LoVo (cell line): ENCODE measurements at regions not wholly inside any gene's neighbourhood (a gene's known extent, or its start where the extent isn't known, plus 50 kb on each side); places are given as distances from the start of the nearest gene placed in this dataset.
A peak's percentile ranks its signal among the peaks of the same experiment; 100 is the strongest.
"Not testable (repeated sequence)": the region's sequence is repeated elsewhere in the genome, so short reads cannot be mapped to it uniquely, and the experiment has no call there.

Source experiments
- DNase-seq: peaks from one replicate; pipeline ENCODE4 v3.0.0-alpha.2; 2016; ENCODE audit warnings: low spot score

DNA sequence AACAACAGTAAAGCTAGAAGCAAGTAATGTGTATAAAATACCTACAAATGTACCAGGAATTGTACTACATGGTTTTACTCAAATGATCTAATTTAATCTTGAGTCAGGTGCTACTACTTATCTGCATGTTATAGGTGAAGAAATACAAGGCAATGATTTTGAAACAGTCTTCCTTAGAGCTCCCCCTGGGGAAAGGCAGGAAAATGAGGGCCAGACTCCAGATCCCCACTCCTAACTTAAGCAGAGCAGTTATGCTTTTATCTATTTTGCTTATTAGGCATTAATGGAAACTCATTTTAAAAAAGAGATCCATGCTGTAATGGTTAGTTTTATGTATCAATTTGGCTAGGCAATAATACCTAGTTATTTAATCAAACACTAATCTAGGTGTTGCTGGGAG is 109.3 kb upstream of the CPSF6 start:
- no peak for DNase-seq

DNA sequence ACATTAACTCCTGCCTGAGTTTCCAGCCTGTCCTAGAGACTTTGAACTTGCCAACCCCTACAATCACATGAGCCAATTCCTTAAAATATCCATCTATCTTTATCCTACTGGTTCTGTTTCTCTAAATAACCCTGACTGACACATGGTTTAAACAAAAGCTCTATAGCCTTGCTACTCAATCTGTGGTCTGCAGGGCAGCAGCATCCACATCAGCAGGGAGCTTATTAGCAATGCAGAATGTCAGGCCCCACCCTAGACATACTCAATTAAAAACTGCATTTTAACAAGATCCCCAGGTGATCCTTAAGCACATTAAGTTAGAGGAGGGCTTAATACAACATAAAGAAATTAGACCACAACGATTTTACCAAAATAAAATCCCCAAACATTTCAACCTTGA is 108.3 kb upstream of the CPSF6 start:
- DNase-seq: no peak

DNA sequence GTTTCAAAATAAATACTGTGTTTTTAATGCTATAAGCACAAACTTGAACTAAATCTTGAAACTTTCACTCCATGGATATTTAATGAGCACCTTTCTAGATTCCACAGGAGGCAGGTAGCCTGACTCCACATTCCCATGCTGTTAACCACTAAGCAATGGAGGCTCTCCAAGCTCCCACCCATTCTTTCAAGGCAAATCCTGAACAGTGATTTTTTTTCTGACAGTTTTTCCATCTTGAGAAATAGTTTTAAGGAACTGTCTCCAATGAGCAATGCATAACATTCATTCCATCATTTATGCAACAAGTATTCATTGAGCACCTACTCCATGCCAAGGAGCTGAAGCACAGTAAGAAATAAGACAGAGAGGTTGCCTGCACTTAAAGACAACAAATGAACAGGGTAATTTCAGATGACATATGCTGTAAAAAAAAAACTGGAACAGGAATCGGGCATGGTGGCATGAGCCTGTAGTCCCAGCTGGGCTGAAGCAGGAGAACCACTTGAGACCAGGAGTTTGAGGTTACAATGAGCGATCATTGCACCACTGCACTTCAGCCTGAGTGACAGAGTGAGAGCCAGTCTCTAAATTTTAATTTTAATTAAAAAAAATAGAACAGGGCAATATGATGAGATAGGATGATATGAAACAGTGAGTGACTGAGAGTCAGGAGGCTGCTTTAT is 102.3 kb upstream of the CPSF6 start:
- DNase-seq: no peak

DNA sequence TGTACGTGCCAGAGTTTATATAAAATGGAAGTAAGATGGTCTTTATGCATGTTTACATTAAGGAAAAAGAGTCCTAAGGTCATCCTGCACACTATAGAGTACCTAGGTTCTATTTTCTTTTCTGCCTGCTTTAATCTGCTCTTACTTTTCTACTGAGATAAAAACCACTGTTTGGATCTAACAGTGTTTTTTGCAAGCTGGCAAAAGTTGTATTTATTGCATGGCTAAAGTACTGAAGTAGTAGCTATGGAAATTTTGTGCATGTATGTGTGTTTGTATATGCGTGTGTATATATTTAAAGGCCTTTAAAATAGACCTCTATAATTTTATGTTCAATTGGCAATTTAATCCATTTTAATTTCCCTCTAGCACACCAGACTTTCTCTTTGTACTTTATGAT is 98.3 kb upstream of the CPSF6 start:
- DNase-seq: no peak

DNA sequence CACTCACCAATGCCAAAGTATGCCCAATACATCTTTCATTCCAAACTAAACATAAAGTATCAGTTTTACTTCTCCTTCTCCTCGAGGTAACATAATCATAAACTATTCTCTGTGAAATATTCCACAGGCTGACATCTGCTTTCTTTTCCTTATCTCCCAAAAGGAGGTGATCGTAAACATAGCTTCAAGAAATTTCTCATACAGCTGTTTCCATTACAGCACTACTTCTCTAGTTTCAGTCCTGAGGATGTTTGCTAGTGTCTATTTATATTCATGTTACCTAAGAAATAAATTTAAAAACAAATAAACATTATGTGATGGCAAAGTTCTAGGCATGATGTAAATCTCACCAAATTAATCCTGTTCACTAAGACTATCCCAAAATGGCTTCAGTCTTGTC is 90.1 kb upstream of the CPSF6 start:
- no peak for DNase-seq

DNA sequence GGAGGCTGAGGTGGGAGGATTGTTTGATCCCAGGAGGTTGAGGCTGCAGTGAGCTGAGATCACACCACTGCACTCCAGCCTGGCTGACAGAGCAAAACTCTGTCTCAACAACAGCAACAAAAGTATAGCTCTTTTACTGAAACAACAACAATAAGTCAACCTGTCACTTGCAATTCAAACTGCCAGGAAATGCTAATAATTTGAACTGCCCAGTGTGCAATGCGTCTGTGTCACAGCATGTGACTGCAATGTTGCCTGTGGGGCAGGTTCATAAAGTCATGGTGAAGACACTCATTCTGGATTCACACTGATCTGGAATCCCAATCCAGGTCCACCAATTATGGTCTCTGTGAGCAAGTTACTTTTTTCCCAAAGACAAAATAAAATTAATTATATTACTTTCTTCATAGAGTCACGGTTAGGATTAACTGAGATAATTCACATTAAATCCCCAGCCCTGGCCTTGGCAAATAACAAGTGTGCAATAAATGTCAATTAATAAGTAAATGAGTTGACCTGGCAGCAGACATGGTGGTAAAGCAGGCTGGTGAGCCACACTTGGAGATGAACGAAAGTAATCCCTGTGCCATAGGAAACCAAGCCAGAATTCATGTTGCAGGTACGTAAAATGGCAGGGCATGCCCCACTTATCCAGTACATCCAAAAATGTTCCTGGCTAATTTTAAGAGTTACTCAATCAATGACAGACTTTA is 89.1 kb upstream of the CPSF6 start:
- DNase-seq: no peak

DNA sequence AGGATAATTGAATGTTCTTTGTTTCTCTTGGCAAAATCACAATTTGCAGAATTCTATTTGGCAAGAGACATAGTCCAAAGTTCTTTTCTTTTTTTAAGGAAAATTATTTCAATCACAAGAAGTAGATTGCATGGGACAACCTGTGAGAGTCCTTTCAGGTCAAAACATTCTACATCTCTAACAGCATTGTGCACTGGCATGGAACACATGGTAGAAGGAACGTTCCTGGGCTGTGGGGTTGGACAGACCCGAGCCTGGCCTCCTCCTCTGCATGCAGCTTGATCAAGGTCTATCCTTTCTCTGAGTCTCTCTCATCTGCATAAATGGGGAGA is 88.6 kb upstream of the CPSF6 start:
- no peak for DNase-seq

DNA sequence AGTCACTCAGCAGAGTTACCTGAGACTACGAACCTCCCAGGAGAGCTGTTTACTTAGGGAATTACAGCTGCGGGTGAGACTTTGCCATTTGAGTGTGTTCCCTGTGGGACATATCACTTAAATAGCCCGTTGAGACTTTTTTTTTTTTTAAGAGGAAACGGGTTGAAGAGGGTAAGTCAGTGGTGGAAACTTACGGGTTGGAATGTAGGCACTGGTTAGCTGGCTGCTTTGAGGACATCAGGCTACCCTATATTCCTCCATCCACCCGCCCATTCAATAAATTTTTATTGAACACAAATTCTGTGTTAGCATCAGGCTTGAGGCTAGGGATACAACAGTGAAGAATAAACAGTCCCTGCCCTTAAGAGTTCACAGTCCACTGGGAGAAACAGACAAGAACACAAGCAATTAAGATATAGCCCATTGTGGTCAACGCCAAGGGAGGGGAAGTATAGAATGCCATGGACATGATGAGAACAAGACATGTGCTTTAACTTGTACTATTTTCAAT is 88.1 kb upstream of the CPSF6 start:
- peak; percentile 66 for DNase-seq

DNA sequence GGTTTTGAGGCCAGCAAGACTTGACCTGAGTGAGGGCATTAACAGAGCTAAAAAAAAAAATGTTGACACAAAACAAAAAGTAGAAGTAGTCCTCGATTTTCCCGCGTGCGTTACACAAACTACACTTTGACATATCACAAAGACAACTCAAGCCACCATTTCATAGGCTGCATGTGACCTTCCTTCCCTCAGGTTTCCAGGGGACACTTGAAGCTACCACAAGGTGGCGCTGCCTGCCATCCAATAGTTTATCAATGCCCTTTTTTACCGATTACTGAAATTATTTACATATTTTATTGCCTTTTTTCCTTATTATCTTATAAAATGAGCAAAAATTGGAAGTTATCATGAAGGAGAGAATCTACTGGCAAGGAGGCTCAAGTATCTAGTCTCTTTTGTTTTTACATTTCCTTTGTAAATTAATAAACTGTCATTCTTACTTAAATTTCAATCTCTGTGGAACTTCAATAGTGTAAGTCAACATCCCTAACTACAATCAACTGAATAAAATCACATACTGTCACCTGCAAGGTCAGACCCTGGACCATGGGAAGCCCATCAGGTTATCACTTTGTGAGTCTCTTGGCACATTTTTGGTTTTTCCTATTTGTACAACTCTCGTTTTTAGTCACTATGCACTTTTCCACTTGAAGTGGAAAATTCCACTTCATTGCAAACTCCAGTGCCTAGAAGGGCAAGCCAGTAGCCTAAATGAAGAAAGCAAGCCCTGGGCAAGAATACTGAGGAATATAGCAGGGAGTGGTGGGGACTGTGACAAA is 84.6 kb upstream of the CPSF6 start:
- DNase-seq: peak; percentile 79

DNA sequence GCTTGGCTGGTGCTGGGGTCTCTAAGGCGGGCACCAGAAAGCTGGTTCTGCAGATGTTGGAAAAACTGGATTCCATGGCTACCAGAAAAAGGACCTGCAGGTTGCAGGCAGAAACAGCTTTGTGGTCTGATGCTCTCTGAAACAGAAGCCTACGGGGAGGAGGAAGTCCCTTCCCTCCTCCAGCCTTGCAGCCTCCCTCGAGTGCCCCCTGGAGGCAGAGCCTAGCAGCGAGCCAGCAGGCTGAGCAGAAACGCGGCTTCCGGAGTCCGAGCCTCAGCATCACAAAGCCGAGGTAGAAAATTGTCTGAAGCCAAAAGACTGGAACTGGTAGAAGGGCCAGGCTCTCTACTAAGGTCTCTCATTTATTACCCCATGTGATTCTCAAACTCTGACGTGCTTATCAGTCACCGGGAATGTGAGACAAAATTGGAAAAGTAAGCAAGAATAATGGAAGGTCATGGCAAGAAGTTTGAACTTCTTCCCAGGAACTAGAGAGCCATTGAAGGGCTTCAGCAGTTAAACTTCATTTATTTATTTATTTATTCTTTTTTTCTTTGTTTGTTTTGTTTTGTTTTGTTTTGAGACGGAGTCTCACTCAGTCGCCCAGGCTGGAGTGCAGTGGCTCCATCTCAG is 82.2 kb upstream of the CPSF6 start:
- peak; percentile 87 for DNase-seq

DNA sequence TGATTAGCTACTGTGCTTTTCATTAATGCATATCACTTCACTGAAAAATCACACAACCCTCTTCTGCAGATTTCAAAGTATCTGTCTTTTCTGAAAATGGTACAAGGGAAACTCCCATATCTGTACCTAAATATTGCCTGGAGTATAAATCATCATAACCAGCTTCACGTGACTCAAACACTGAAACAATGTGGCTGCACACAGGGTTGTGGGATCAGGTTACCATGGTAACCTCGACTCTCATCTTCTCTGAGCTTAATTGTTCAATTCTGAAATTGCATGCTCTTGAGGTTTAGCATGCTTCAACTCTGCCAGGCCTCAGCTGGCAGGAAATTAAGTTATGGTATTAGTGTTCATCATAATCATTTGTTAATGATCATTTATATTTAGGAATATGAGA is 77.5 kb upstream of the CPSF6 start:
- no peak for DNase-seq

DNA sequence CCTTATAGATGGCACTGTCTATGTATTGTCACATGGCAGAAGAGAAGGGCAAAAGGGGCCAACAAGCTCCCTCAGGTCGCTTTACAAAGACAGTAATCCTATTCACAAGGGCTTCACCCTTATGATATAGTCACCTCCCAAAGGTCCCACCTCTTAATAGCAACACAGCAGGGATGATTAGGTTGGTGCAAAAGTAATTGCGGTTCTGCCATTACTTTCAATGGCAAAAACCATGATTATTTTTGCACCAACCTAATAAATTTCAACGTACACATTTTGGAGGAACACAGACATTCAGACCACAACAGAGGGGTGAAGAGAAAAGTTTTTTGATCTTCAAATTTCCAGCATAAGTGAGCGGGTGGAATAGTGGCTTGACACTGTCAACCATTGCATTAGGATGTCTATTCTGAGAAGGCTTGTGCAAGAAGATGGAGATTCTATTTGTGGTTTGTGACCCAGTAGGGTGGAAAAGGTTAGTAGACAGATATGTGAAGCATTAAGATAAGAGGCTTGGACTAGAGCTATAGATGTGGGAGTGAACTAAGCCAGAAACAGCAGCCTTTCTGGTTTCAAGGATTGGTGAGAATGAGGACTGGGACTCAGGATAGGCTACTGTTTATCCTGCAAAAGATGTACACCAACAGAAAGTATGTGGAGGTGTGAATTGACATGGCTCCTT is 75.5 kb upstream of the CPSF6 start:
- DNase-seq: no peak

DNA sequence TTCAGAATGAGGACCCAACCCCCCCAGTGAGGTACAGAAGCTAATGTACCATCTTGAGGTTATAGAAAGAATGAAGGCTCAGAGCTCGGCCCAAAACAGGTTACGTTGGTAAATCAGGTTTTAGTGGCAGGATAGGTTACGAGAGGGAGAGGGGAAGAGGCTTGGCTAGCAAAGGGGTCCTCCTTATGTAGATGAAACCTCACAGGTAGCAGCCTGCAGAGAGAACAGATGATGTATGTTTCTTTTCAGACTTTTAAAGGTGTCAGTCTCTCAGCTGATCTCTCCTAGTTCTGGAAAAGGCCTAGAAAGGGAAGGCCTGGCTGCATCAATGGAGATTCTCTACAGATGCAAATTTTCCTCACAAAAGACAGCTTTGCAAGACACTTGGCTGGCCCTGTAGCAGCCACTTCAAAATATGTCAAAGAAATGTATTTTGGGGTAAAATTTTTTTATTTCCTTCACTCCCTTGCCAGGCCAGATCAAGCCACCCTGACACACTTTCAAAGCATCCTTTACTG is 71.7 kb upstream of the CPSF6 start:
- no peak for DNase-seq

DNA sequence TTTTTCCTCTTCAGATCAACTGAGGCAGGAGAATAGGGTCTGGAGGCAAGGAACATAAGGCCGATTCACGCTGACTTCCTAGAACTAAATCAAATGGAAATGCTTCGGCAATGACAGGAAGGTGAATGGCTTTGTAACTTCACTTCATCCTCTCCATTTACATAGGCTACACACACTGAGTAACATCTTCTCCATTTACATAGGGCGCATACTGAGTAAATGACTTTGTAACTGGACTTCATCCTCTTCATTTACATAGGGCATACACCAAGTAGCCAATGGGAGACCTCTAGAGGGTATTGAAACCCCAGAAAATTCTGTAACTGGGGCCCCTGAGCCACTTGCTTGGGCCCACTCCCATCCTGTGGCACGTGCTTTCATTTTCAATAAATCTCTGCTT is 71.0 kb upstream of the CPSF6 start:
- DNase-seq: no peak

DNA sequence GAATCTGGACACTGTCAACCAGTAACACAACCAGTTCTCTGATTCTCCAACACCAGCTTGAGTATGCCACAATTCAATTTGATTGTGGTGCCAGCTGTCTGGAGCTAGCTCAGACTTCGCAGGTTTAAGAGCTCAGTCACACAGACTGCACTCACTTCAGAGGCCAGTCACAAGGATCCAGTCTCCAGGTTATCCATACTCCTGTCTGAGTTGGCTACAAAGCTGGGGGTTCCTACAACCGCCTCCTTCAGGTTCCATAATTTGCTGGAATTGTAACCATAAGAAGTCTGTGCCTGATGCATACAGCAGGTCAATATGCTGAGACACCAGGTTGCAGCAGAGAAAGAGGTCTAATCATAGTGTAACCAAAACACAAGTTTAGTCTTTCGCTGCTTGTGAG is 70.5 kb upstream of the CPSF6 start:
- DNase-seq: no peak

DNA sequence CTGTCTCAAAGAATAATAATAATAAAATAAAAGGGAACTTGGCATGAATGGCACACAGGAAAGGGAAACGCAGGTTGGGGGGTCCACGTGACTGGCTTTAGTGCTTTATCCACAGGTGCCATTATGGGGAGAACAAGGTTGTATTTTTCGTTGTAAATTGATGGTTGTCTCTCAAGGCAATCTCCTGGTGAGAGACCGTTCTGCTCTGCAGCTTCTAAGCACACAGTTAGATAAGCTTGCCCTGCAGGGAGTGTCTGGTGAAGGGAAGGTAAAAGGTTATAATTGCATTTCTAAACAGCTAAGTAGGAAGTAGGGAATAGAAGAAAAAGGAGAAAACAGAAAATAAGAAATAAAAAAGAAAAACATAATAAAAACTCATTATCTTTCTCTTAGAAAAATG is 69.1 kb upstream of the CPSF6 start:
- DNase-seq: no peak

DNA sequence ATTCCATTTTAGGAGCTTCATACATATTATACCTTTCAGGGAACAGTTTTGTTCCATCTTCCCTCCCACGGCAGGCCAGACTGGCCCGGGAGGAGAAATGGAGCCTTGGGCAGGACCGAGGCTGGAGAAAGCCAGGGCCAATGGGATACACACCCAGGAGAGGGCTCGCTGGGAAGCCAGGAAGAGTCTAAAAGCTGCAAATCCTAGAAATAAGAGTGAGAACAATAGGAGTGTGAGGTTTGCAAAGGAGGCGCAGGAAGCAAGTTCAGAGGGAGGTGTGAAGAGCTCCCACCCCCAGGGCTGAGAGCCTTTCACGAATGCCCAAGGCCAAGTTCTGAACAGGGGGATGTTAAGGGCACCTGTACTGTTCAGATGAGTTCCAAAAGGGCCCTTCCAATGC is 67.5 kb upstream of the CPSF6 start:
- DNase-seq: no peak

DNA sequence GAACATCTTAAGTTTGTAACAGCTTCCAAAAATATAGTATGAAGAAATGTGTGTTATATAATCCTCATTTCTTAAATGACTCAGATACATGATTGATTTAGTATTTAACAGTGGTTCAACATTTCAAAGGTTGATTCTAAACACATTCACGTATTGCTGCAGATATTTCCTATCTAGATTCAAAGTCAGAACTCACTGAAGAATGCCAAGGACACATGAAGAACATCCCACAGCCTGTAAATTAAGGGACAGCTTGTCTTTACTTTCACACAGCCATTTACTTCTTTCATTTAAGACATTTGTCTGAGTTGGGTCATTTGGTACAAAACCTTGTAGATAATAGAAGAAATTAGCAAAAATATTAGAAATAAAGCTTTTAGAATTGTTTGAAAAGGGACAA is 66.9 kb upstream of the CPSF6 start:
- DNase-seq: no peak

DNA sequence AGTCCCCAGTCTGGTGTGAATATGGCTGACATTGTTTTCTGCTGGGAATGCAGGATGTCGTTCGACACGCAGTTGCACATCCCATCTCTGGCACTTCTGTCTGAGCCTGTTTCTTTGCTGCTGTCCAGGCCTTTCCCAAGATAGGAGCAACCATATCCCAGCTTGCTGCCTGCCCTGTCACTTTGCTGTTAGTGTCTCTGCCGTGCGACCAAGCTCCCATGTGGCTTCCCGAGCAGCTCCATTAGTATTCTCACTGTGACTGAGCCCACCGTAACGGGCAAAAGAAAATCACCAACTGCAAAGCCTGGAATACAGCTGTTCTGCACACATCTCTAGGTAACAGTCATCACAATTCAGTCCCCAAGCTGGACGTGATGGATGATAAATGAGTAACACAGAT is 66.0 kb upstream of the CPSF6 start:
- no peak for DNase-seq

DNA sequence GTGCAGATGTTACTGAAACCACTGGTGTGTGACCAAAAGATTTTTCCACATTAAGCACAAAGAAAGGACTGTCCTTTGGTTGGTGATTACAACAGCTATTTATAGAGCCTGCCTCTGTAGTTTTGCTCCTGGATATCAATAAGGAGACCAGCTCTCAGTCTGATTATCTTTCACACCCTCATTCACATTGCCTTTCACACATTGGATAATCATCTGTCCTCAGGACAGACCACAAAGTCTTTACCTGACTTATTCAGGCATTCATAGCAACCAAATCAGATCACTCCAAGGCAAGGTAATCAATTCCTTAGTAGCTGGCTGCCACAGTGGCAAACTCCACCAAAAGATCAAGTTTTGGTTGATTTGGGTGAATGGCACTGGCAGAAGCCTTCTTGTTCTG is 59.6 kb upstream of the CPSF6 start:
- DNase-seq: no peak

DNA sequence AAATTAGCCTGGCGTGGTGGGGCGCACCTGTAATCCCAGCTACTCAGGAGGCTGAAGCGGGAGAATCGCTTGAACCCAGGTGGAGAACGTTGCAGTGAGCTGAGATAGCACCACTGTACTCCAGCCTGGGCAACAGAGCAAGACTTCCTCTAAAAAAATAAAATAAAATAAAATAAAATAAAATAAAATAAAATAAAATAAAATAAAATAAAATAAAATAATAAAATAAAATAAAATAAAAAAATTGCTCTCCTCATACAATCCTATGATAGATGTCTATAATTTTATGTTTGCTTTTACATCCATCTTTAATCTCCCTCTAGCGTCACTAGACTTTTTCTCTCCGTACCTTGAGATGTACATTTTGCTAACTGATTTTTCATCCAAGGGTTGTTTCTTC is 51.8 kb upstream of the CPSF6 start:
- DNase-seq: not testable (repeated sequence)

DNA sequence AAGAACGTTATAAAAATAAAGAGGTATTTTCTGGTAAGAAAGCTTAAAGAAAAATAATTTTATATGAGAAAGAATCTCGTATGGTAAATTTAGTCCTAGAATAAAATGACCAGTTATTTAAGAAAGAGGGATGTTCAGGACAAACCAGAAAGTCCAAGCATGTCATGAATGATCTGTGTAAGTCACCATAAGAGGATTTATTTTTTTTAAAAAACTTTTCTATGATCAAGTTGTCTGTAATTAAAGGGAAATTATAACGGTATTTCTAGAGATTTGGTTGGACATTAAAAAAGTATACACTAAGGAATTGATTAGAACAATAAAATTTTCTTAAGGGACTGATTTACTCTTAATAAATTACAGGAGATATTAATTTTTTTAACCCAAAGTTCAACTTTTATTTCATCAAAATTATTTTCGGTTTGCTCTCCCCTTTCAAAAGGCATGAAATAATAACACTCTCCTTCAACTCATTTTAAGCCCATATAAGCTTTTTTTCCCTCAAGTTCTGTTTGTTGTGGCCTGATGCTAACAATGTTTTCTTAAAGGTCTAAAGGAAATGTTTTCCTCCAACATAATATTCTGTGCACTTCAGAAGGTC is 49.9 kb upstream of the CPSF6 start:
- DNase-seq: no peak
